A549 (cell line): ENCODE measurements at regions not wholly inside any gene's neighbourhood (a gene's known extent, or its start where the extent isn't known, plus 50 kb on each side); places are given as distances from the start of the nearest gene placed in this dataset.
"Not testable (repeated sequence)": the region's sequence is repeated elsewhere in the genome, so short reads cannot be mapped to it uniquely, and the experiment has no call there.

Experiments
- ATAC-seq, 2 experiments: fragments of 200-7000 bp in 1 of 2; fragments of >200 bp in 1 of 2; cut with Nextera tagmentation in 1 of 2; cut with Tn5 transposase in 1 of 2; 3 replicates each; pipeline versions ENCODE4 v1.8.0 to v1.9.1; 2018 to 2020; ENCODE audit warnings: mild to moderate bottlenecking in 1 of 2, moderate library complexity in 1 of 2
- CTCF ChIA-PET: fragments of 300-600 bp; sonication (Branson Sonifier 250); formaldehyde crosslinking; extraction: SDS; loops from one replicate; lab custom pipeline; 2021; ENCODE audit warnings: antibody characterized with exemption, inconsistent platforms; lab: Yijun Ruan, JAX
- POLR2A ChIA-PET: fragments of 350-600 bp; formaldehyde crosslinking; extraction: SDS; loops from one replicate; lab custom pipeline; 2021; ENCODE audit warnings: antibody characterized with exemption, inconsistent platforms; lab: Yijun Ruan, JAX
- DNase-seq, 2 experiments: peaks; one replicate each; pipeline versions ENCODE4 v3.0.0 to v3.0.0-alpha.2; 2011 to 2016; ENCODE audit warnings: low read depth in 1 of 2, low spot score in 1 of 2
- FAIRE-seq: peaks from 2 replicates; lab custom pipeline; 2011; peaks lifted over from hg19 to GRCh38; lab: Jason Lieb, UNC
- H3K27ac ChIP-seq, 2 experiments: fragments of >200 bp; sonication (Bioruptor Twin); formaldehyde crosslinking; 3 replicates each; pipeline ENCODE4 v1.5.1; 2016 to 2017
- H3K4me1 ChIP-seq: fragments of >200 bp; sonication (Bioruptor Twin); formaldehyde crosslinking; 3 replicates; pipeline ENCODE4 v1.6.1; 2016
- H3K4me2 ChIP-seq: fragments of >200 bp; sonication (Bioruptor Twin); formaldehyde crosslinking; 3 replicates; pipeline ENCODE4 v1.6.1; 2016
- H3K4me3 ChIP-seq: fragments of >200 bp; sonication (Bioruptor Twin); formaldehyde crosslinking; 3 replicates; pipeline ENCODE4 v1.5.1; 2016
- H3K9me3 ChIP-seq: fragments of >200 bp; sonication (Bioruptor Twin); formaldehyde crosslinking; 3 replicates; pipeline ENCODE4 v1.6.1; 2016
- BCL3 ChIP-seq: fragments of >200 bp; sonication (Bioruptor Twin); formaldehyde crosslinking; IDR thresholded peaks from 3 replicates; pipeline ENCODE4 v1.6.1; 2016
- CBX8 ChIP-seq: fragments of 200-600 bp; sonication (generic); IDR thresholded peaks from 2 replicates; pipeline ENCODE4 v1.6.1; 2016
- EHF ChIP-seq: fragments of 250-450 bp; sonication (Bioruptor Pico); IDR thresholded peaks from 2 replicates; pipeline ENCODE4 v1.5.0; 2020; ENCODE audit warnings: mild to moderate bottlenecking
- EHMT2 ChIP-seq: fragments of 200-600 bp; sonication (generic); IDR thresholded peaks from 2 replicates; pipeline ENCODE4 v1.6.1; 2016; ENCODE audit warnings: antibody characterized with exemption, low read depth, mild to moderate bottlenecking, moderate library complexity
- EP300 ChIP-seq, 2 experiments: fragments of >200 bp; sonication (Bioruptor Twin); formaldehyde crosslinking; IDR thresholded peaks; 2 replicates in 1 of 2; 3 replicates in 1 of 2; pipeline ENCODE4 v1.6.1; 2016 to 2017
- ESRRA ChIP-seq: fragments of 150-350 bp; IDR thresholded peaks from 2 replicates; pipeline ENCODE4 v1.6.1; 2014; ENCODE audit warnings: mild to moderate bottlenecking, low read length, borderline replicate concordance
- FOSB ChIP-seq: fragments of 250-450 bp; sonication (Bioruptor Pico); IDR thresholded peaks from 2 replicates; pipeline ENCODE4 v1.5.0; 2020; ENCODE audit warnings: mild to moderate bottlenecking, moderate library complexity
- FOXS1 ChIP-seq: fragments of 250-450 bp; sonication (Bioruptor Pico); IDR thresholded peaks from 2 replicates; pipeline ENCODE4 v1.5.0; 2020; ENCODE audit warnings: mild to moderate bottlenecking, moderate library complexity
- HES2 ChIP-seq: fragments of >200 bp; sonication (Bioruptor Twin); formaldehyde crosslinking; IDR thresholded peaks from 2 replicates; pipeline ENCODE4 v1.6.1; 2016
- HEYL ChIP-seq: fragments of 250-450 bp; sonication (Bioruptor Pico); IDR thresholded peaks from 2 replicates; pipeline ENCODE4 v1.8.0; 2021; ENCODE audit warnings: mild to moderate bottlenecking, moderate library complexity
- HOXB13 ChIP-seq: fragments of 250-450 bp; sonication (Bioruptor Pico); IDR thresholded peaks from 2 replicates; pipeline ENCODE4 v1.5.0; 2020; ENCODE audit warnings: low read depth, mild to moderate bottlenecking, moderate library complexity
- JUNB ChIP-seq: fragments of >200 bp; sonication (Bioruptor Twin); formaldehyde crosslinking; IDR thresholded peaks from 2 replicates; pipeline ENCODE4 v1.6.1; 2016
- KDM1A ChIP-seq: fragments of 200-600 bp; sonication (generic); IDR thresholded peaks from 2 replicates; pipeline ENCODE4 v1.6.1; 2016; ENCODE audit warnings: low read depth, mild to moderate bottlenecking
- MAFK ChIP-seq: fragments of 450-650 bp; IDR thresholded peaks from 2 replicates; pipeline ENCODE4 v1.6.1; 2014; ENCODE audit not compliant: partially characterized antibody
- MAZ ChIP-seq: fragments of 150-350 bp; IDR thresholded peaks from 2 replicates; pipeline ENCODE4 v1.6.1; 2014; ENCODE audit warnings: antibody characterized with exemption, low read depth, low read length, borderline replicate concordance
- NR3C1 ChIP-seq: fragments of >200 bp; sonication (Bioruptor Twin); formaldehyde crosslinking; IDR thresholded peaks from 3 replicates; pipeline ENCODE4 v1.6.1; 2017
- PBX3 ChIP-seq: IDR thresholded peaks from 2 replicates; pipeline ENCODE4 v1.6.1; 2012
- PHF8 ChIP-seq: fragments of 200-600 bp; sonication (generic); IDR thresholded peaks from 2 replicates; pipeline ENCODE4 v1.6.1; 2016; ENCODE audit warnings: low read depth, mild to moderate bottlenecking, antibody characterized with exemption, moderate library complexity, borderline replicate concordance
- POLR2A ChIP-seq: IDR thresholded peaks from 2 replicates; pipeline ENCODE4 v1.6.1; 2012; ENCODE audit warnings: mild to moderate bottlenecking, low read length
- RAD21 ChIP-seq, 2 experiments: fragments of >200 bp in 1 of 2; sonication (Bioruptor Twin) in 1 of 2; formaldehyde crosslinking in 1 of 2; IDR thresholded peaks in 1 of 2; conservative IDR thresholded peaks in 1 of 2; 2 replicates in 1 of 2; 3 replicates in 1 of 2; pipeline ENCODE4 v1.6.1; 2012 to 2018; ENCODE audit warnings: inconsistent platforms in 1 of 2
- RFX5 ChIP-seq: fragments of 450-650 bp; IDR thresholded peaks from 2 replicates; pipeline ENCODE4 v1.7.1; 2014; ENCODE audit warnings: antibody characterized with exemption, mild to moderate bottlenecking, moderate library complexity
- SREBF2 ChIP-seq: fragments of 450-650 bp; IDR thresholded peaks from 2 replicates; pipeline ENCODE4 v1.6.1; 2014; ENCODE audit warnings: mild to moderate bottlenecking, moderate library complexity
- TFCP2L1 ChIP-seq: fragments of 250-450 bp; sonication (Bioruptor Pico); IDR thresholded peaks from 2 replicates; pipeline ENCODE4 v1.5.0; 2021; ENCODE audit warnings: mild to moderate bottlenecking
- USF2 ChIP-seq: fragments of 450-650 bp; IDR thresholded peaks from 2 replicates; pipeline ENCODE4 v1.6.1; 2014; ENCODE audit warnings: antibody characterized with exemption
- ZNF302 ChIP-seq: fragments of 250-450 bp; sonication (Bioruptor Pico); IDR thresholded peaks from 2 replicates; pipeline ENCODE4 v1.9.0; 2021; ENCODE audit warnings: inconsistent platforms, mild to moderate bottlenecking, moderate library complexity
- ZSCAN20 ChIP-seq: fragments of 250-450 bp; sonication (Bioruptor Pico); IDR thresholded peaks from 2 replicates; pipeline ENCODE4 v1.8.0; 2022; ENCODE audit warnings: mild to moderate bottlenecking, moderate library complexity
- WGBS: methylation state at CpG from one replicate; pipeline ENCODE4 v1.1.6; 2017; ENCODE audit errors: missing lambda C conversion rate; 5-methylcytosine and 5-hydroxymethylcytosine counted together
- TF ChIP-seq, protein P1 (sequence below): fragments of 150-350 bp; IDR thresholded peaks from 2 replicates; pipeline ENCODE4 v1.6.1; 2014; ENCODE audit warnings: low read depth, mild to moderate bottlenecking, low read length
- TF ChIP-seq, protein P2 (sequence below): fragments of 250-450 bp; sonication (Bioruptor Pico); IDR thresholded peaks from 2 replicates; pipeline ENCODE4 v1.5.0; 2020; ENCODE audit warnings: low read depth, mild to moderate bottlenecking, moderate library complexity

DNA sequence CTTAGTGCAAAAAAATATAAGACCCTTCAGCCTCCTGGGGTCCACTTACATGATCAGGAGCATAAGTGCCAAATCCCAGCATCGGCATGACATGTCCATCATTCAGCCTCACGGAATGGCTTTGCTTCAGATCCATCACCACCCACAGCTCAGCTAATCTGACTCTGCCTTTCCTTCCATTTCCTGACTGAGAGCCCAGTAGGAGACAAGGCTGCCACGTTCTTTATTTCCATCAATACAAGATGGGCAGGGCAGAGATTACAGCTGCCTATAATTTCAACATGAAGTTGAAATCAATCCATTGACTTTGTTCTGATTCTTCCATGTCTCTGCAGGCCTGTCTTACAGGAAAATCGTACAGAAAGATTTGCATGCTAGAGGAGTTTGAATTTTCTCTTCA lies 76.4 kb upstream of the UCN3 start:
- no peak overlapping the region for H3K4me2 ChIP-seq
- TF ChIP-seq EHMT2 (no peak), FOSB (no peak)
- DNase-seq (no peak), ATAC-seq (no peak), FAIRE-seq (no peak)
- ChIA-PET POLR2A (interaction anchor here (0.5 kb wide), 1 partner anchor 442 kb away, joined by 3 read pairs; no protein-coding TSS in a partner anchor), CTCF (interaction anchor here (1.5 to 3.5 kb wide), 2 partner anchors 11 to 438 kb away, joined by 8 to 15 read pairs; no protein-coding TSS in a partner anchor)
- no peak overlapping the region for H3K4me3 ChIP-seq
- peaks cover 47% of the 10 kb centered on the region for H3K4me1 ChIP-seq
- WGBS, result 91% methylated on average over 4 of the region's 4 CpGs
- H3K27ac ChIP-seq, result peak overlapping the region; percentile 96 to 97
- H3K9me3 ChIP-seq, result peaks cover 40% of the 10 kb centered on the region

DNA sequence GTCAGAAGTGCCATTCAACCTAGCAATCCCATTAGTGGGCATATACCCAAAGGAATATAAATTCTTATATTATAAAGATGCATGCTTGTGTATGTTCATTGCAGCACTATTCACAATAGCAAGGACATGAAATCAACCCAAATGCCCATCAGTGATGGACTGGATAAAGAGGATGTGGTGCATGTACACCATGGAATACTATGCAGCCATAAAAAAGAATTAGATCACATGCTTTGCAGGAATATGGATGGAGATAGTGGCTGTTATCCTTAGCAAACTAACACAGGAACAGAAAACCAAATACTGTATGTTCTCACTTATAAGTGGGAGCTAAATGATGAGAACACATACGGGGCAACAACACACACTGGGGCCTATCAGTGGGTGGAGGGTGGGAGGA lies 75.5 kb upstream of the UCN3 start:
- POLR2A ChIA-PET, H3K4me3 ChIP-seq, ATAC-seq, FAIRE-seq, H3K4me2 ChIP-seq, DNase-seq: not testable (repeated sequence)
- H3K27ac ChIP-seq, result peak overlapping the region; percentile 96 to 97; a peak in 4 of 6 replicates
- WGBS, result 97% methylated on average over 1 of the region's 1 CpG
- peaks cover 49% of the 10 kb centered on the region for H3K4me1 ChIP-seq
- CTCF ChIA-PET, result interaction anchor here (1.8 to 3.5 kb wide), 2 partner anchors 10 to 439 kb away, joined by 7 to 15 read pairs; no protein-coding TSS in a partner anchor
- peaks cover 40% of the 10 kb centered on the region for H3K9me3 ChIP-seq

GRCh38 chr10:5291501-5292195 lies 73.1 kb upstream of the UCN3 start:
- H3K4me2 ChIP-seq, result peak overlapping the region; percentile 66
- no peak overlapping the region; the same call in 2 of the 3 replicates for H3K4me3 ChIP-seq
- ChIA-PET CTCF (interaction anchor here (0.9 to 6.2 kb wide), 5 partner anchors 9 to 476 kb away, joined by 3 to 43 read pairs (median 5); no protein-coding TSS in a partner anchor), POLR2A (interaction anchor here (0.5 to 0.6 kb wide), 2 partner anchors 81 to 444 kb away, joined by 3 read pairs; no protein-coding TSS in a partner anchor)
- DNase-seq (peak; percentile 94 to 97), FAIRE-seq (peak; percentile 72), ATAC-seq (peak; percentile 80 to 83)
- peaks cover 41% of the 10 kb centered on the region for H3K4me1 ChIP-seq
- peak overlapping the region; percentile 96 to 97 for H3K27ac ChIP-seq
- WGBS, result 5% methylated on average over 13 of the region's 13 CpGs
- peaks cover 27% of the 10 kb centered on the region for H3K9me3 ChIP-seq
- TF ChIP-seq NR3C1 (no peak), RAD21 (conservative IDR thresholded peaks at IDR 0.05 in 1 of 2, IDR thresholded peaks at IDR 0.05 in 1 of 2) (peak; percentile 13 to 49; a peak in 3 of 5 replicates), EP300 (IDR thresholded peaks at IDR 0.05) (peak; percentile 89 to 93; a peak in 4 of 5 replicates), CBX8 (no peak), FOXS1 (CRISPR knock-in tag) (no peak), ESRRA (peak; percentile 90), JUNB (peak; percentile 90), EHMT2 (no peak), RFX5 (no peak), PHF8 (no peak), TFCP2L1 (CRISPR knock-in tag) (peak; percentile 79; the same call in 1 of the 2 replicates), ZNF302 (peak; percentile 88; the same call in 1 of the 2 replicates), FOSB (no peak), SREBF2 (no peak), BCL3 (peak; percentile 82), HES2 (peak; percentile 87), USF2 (no peak), ZSCAN20 (no peak; the same call in 1 of the 2 replicates), HOXB13 (CRISPR knock-in tag) (peak; percentile 87; the same call in 1 of the 2 replicates), MAFK (peak; percentile 100), EHF (CRISPR knock-in tag) (peak; percentile 85; the same call in 1 of the 2 replicates), PBX3 (peak; percentile 33; the same call in 1 of the 2 replicates), HEYL (CRISPR knock-in tag) (peak; percentile 73; the same call in 1 of the 2 replicates), MAZ (no peak), KDM1A (no peak), POLR2A (no peak)
- TF ChIP-seq, protein P1, sequence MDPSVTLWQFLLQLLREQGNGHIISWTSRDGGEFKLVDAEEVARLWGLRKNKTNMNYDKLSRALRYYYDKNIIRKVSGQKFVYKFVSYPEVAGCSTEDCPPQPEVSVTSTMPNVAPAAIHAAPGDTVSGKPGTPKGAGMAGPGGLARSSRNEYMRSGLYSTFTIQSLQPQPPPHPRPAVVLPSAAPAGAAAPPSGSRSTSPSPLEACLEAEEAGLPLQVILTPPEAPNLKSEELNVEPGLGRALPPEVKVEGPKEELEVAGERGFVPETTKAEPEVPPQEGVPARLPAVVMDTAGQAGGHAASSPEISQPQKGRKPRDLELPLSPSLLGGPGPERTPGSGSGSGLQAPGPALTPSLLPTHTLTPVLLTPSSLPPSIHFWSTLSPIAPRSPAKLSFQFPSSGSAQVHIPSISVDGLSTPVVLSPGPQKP, result no peak
- TF ChIP-seq, protein P2, sequence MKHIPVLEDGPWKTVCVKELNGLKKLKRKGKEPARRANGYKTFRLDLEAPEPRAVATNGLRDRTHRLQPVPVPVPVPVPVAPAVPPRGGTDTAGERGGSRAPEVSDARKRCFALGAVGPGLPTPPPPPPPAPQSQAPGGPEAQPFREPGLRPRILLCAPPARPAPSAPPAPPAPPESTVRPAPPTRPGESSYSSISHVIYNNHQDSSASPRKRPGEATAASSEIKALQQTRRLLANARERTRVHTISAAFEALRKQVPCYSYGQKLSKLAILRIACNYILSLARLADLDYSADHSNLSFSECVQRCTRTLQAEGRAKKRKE, result peak; percentile 88
